ENCODE measurements at regions not wholly inside any gene's neighbourhood (a gene's known extent, or its start where the extent isn't known, plus 50 kb on each side); places are given as distances from the start of the nearest gene placed in this dataset.

DNA sequence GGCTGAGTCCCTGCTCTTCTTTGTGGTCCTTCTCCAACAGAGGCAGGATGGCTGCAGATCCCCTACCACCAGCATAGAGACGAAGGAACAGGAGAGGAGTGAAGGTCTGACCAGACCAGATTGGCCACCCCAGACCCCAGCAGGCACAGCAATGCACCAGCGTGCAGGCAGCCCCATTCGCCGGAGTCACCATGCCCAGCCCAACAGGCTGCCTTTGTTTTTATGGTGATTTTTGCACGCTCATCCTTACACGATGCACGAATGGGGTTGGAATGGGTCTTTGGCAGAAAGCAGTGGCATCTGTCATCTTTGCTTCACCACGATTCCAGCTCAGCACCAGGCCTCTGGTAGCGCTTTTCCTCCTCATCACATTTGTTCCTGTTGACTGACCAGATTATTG is 427.6 kb downstream of the INHBA start:
- DNase-seq = peak; percentile 92

DNA sequence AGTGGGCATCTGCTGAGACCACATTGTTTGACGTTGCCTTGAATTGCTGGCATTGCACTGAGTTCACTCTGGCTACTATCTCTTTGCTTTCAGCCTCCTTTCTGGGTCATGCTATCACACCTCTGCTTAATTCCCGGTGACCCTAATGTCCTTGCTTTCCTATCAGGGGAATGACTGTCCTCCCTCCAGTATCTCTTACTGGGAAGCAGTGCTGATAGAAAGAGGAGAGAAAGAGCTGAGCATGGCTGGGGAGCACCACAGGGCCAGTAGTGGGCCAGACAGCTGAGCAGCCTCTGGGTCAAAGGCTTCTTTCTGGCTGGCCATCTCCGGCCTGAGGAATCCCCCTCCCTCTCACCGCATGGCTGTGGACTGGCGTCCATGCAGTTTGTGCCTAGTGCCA is 428.7 kb downstream of the INHBA start:
- no peak for DNase-seq

DNA sequence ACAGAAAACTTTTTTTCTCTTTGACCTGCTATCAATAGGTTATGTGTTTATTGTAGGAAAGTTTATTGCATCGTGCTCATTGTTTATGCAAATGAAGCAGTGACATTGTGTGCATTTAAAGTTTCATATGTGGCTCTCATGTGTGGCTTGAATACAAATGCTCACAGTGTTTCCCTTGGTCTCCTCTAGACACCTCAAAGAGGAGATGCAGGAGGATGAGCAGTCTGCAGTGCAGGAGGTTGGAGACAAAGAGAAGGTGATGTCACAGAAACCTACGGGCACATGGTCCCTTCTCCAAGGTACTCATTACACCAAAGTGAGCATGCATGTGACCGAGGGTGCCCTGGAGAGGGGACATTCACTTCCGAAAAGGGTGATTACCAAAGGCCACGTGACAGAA is 430.2 kb downstream of the INHBA start:
- DNase-seq = no peak

DNA sequence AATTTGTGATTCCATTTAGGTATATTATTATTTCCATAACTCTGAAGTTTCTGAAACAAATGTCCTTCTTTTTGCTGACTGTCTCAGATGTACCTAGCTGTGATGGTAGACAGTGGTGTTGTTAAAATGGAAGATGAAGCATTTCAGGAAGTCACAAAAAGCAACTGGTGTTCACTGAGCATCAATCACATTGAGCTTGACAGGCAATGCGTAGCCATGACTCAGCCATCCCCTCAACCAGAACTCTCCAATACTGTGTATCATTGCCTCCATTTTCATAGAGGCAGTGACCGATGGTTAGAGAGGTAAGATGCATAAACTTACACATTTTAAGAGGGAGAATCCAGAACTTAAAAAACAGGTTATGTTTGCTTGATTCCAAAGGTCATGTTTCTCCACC is 434.0 kb downstream of the INHBA start:
- DNase-seq = no peak

DNA sequence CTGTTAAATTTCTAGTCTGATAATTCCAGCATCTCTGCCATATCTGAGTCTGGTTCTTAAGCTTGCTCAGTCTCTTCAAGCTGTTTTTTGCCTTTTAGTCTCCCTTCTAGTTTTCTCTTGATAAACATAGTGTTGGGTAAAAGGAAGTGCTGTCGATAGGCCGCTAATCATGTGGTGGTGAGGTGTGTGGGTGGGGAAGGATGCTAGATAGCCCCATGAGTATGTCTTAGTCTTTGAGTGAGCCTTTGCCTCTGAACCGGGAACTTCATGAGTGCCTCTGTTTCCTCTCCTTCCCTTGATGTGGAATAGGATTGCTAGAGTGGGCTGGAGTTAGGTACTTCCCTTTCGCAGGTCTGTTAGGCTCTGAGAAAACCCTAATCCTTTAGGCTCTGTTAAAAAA is 441.8 kb downstream of the INHBA start:
- no peak for DNase-seq

DNA sequence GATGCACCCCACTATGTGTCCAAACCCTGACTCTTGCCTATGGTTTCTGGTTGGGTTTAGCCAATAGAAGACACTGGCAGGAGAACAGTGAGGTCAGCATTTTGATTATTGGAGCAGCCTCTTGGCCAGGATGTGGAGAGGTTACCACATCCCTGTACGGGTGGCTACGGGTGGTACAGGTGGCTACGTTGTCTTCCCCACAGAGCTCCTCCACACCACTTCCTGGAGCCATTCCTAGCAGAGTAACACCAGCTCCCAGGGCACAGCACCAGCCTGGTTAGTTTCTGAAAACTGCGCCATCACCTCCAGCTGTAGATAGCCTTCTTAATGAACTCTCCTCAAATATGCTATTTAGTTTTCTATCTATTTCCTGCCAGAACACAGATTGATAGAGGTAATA is 445.2 kb downstream of the INHBA start:
- DNase-seq = no peak

DNA sequence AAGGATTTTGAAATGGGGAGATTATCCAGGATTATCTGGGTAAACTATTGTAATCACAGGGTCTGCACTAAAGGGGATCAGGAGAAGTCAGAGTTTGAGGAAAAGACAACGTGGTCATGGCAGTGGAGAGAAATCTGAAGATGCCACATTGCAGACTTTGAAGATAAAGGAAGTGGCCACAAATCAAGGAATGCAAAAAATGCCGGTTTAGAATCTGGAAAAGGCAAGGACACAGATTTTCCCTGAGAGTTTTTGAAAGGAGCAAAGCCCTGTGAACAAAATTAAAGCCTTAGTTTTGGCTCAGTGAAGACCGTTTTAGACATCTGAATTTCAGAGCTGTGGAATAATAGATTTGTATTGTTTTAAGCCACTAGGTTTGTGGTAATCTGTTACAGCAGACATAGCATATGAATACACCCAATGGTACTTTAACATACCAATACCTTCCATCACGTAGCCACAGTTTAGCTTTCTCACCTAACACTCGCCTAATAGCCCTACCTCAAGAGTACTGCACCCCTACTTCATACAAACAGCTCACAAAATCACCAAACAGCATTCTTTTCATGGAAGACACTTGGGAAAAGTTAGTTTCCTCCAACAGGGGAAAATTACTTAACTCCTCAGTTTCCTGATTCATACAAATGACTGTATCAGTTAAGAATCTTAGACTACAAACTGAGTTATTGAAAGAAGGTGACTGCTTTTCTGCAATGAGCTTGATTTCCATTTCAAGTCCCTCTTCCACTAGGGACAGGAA is 446.5 kb downstream of the INHBA start:
- DNase-seq = no peak

DNA sequence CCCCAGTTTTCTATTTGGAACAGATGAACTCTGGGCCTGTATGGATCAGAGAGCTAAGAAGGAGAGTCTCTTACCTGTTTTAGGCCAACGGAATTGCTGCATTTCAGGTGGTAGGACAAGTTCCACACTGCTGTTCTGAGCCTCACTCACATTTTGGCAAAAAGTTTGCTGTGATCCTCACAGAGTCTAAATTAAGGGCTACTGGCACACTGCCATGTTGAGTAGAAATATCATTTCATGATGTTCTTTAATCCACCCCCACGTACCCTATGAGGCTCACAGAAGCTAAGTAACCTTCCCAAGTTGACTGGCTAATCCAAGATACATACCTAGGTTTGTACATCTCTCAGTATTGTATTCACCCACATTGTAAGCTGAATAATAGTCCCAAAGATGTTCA is 447.2 kb downstream of the INHBA start:
- DNase-seq = no peak

DNA sequence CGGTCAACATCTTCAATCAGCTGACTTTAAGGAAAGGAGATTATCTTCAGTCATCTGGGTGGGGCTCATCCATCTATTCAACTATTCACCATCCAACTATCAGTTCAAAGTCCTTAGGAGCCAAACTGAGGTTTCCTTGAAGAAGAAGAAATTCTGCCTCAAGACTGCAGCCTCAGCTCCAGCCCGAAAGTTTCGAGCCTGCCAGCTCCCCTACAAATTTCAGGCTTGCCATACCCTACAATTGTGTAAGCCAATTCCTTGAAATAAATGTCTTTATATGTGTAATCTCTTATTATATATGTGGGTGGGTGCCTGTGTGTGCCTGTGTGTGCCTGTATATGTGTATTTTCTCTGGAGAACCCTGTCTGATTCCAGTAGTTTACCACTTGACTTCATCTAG is 447.8 kb downstream of the INHBA start:
- no peak for DNase-seq

DNA sequence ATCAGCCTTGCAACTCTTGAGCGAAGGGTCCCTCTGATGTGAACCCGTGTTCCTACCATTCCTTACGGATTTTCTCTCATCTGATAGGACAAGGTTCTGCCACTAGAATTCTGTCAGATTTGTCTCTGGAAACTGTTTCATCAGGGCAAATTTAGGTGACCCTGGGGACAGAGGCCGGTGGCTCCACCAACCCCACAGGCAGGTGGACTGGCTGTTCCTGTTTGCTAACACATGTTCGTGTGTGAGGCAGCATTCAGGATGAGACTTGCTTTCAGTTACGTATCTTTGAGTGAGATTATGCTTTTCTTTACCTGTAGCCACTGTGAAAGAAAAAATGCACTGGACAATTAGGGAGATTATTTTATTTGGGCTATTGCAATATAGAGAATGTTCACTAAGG is 449.9 kb downstream of the INHBA start:
- DNase-seq = no peak

DNA sequence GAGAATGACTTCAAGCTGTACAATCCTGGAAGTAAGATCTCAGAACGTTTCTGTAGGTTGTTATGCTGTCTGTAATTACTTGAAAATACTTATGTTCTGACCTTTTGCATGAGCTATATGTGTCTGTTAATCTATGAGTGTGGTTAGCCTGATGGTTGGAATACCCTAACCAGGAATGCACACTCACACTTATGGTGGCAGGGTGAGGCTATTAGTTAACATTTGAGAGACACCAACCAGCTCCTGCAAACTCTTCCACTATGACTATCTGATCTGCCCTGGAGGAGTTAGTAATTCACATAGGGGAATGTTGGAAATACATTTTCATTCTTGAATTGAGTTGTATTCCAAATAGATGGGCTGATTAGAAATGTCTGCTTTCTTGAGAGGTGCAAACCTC is 450.3 kb downstream of the INHBA start:
- DNase-seq = no peak

DNA sequence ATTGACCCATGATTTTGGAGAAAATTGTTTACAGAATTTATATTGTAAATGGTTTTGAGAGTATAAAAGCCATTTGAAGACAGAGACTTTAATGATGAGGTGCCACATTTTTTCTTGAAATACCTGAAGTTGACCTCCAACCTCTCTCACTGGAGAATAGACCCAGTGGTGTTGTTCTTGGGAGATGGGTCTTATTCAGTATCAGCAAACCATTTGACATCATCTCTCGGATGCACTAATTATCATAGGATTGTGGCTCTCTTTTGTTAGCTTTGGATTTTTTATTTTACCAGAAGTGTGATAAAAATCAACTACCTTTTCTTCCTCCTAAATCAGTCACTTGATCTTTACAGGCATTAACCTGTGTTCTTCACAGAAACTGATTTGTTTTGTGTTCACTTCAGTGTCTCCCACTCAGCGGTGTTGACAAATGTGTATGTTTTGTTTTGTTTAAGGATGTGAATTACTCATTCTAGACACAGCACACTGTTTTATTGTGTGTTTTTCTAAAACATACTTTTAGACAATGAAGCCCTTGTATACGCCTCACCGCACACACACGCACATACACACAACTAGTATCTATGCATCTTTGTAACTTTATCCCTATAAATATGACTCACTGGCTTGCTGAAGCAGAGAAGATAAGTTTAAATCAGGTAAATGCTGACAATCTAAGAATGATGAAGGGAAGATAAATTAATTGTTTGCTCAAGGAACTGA is 455.6 kb downstream of the INHBA start:
- DNase-seq = no peak

DNA sequence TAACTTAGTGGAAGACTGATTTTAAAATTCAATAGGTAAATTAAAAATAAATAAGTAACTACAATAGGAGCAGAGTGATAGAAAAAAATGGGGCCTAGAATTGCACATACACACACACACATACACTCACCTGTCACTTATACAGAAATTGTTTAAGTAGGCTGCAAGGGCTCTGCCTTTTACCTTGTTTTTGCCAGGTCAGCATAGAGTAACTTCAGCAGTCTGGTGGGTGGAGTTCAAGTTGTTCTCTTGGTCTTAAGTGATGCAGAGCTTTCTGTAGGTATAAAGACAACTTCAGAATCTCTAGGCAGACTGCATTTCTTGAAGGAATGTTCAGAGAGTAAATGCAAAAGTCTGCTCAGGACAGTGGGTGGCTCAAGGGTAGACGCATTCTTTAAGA is 457.0 kb downstream of the INHBA start:
- DNase-seq = no peak

DNA sequence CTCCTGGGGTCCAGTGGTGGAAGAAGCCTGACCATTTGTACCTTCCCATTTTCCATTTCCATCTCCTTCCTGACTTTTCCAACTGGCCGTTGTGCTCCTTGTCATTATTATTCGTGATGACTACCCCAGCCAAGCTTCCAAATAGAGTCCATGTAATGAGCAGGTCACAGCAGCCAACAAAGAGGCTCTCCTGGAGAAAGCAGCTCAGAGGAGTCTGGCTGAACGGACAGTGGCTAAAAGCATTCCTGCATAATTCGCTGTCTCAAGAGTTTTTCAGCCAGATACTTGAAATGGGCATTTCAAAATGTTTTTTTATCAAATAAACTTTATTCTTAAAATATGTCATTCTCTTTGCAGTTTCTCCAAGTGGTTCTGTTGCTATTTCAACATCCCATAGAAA is 458.6 kb downstream of the INHBA start:
- no peak for DNase-seq

DNA sequence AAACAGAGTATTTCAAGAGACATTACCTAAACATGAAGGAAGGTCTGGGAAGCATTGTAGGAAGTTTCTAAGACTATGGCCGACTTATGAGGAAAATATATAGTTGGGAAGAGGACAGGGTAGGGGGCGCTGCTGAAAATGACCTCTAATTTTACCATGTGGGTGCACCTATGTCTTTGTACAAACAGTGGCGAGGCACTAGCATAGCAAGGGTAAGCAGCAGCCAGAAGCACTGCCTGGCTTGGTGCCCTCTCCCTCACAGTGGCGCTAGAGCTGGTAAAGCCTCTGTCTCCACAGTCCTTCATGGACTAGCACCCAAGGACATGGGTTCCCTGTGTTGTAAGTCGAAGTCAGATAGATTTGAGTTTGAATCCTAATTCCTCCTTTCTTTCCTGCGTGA is 461.2 kb downstream of the INHBA start:
- DNase-seq = no peak

DNA sequence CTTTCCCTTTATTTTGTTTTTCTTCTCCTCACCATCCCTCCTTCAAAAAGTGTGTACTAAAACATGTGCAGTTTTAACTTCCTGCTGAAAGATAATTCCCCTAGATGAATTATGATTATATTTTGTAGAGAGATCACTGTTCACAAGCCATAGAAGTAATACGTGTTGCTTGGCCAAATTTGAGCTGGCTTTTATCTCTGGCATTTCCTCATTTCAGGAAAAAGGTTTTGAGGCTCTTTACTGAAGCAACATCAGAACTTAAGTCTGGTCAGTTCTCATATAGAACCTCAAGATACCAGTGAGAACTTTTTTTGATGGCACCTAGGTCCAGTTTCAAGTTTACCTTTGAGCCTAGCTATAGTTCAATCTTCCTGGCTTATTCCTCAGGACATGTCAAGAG is 463.3 kb downstream of the INHBA start:
- no peak for DNase-seq

DNA sequence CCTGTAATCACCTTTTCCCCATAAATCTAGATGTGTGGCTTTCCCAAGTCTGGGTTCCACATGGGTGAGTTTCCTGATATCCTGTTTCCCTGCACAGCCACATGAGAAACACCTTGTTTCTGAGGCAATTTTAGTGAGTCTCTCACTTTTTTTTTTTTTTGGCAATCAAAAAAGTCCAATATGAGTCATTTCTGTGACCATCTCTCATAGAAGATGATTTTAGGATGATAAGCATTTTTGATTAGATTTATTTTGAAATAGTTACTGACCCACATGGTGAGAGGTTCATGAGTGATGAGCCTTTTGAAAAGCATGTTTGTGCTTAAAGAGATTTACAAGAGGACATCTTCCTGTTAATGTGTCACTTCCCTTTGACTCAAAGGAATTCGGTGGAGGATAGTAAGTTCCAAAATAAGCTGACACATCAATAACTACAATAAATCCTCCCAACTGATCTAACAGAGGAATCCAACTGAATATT is 464.0 kb downstream of the INHBA start:
- no peak for DNase-seq

DNA sequence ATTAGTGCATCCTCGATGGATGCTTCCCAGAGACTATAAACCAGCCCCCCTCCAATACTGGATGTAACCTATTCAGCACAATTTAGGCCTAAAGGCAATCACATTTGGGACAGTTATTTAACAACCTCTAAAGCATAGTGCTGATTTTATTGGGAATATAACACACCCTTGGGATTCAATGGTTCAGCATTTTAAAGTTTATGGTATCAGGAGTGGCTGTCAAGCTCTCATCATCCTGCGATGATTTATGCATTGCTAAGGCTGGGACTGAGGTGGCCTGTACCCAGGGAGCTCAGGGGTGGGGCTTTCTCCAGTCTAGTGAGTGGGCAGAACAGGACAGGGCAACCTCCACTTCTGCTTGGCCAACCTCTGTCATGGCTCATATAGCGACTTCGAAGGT is 464.9 kb downstream of the INHBA start:
- no peak for DNase-seq

DNA sequence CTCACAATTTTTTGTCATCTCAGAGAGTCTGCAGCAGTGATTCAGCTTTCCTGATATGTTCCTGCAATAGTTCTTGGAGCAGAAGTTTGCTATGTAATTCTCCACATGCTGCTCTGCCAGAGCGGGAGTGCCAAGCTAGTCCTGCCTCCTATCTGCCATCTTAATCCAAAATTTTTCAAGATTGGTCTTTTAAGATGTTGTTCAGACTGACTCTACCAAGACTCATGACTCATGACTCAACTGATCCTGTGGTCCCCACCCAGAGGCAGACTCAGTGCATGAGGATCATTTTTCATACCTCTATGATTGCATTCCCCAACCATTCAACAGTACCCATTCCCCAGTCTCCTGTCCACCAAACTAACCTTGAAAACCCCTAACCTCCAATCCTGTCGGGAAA is 470.8 kb downstream of the INHBA start:
- DNase-seq = no peak

DNA sequence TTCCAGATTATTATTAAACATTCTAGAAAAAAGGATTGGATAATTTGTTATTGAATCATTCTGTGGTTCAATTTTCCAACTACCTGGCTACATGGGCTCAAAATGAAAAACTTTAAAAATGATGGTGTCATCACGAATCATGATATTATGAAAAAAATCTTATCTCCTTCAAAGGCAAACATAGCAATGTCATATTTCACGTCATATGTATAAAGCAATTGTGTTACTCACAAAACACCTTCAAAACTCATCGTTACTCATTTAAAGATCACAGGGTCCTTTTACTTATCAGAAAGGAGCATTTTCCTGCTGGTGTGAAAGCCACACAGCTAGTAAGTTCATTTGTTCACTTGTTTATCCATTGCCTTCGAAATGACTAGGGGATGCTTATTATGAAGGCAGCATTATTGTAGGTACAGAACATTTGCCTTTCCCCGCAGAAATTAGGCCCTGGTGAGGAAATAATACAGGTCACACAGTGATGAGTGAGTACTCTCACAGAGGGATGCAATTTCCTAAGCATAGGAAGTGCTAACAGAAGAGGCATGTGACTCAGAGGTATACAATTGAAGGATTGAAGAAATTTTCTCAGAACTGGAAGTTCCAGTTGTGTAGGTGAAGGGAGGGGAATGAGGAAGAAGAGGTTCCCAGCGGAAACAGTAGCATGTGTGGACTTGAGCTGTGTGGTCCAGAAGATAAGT is 478.7 kb downstream of the INHBA start:
- no peak for DNase-seq

DNA sequence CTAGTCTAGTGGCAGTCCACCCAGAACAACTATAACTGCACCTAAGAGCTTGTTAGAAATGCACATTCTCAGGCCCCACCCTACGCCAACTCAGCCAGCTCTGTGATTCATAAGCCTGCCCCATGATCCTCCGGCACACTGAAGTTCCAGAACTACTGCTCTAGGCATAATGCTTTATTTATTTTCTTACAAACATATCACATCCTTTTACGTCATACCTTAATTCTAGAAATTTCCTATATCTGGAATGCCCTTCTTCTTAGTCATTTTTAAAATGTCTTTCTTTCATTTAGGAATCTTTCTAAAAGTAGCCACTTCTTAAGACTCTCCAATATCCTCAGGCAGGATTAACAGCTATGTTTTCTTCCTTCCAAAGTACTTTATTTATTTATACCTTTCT is 480.1 kb downstream of the INHBA start:
- DNase-seq = no peak

DNA sequence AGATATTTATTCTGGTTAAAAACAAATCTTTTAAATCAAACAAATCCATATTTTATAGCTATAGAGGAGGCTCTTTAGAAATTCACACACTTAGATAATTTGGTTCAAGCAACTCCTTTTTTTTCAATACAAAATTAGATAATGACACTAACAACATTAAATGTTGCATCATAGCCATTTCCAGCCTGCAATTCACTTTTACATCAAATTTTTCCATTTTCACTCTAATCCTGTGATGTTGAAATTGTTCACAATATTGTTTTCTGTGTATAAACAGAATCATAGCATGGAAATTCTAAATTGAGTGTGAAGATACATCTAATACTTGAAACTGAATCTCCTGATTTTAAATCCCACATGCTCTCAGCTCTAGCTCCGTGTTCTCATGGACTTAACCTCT is 482.6 kb downstream of the INHBA start:
- no peak for DNase-seq

DNA sequence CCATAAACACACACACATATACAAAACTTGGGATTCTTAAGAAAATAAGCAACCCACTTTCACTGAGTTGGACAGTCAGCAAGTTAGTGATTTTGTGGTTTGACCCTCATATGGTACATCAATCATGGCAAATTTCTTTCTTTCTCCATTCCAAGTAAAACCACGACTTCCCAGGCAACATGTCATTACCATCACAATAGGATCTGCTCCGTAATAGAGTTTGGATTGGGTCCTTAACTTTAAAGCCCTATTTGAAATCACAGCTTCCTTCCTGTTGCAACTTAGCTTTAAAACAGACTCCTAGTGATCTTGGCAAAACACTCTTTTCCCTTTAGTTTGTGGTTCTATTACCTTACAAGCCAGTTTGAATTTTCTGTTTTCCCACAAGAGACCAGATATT is 483.6 kb downstream of the INHBA start:
- no peak for DNase-seq

DNA sequence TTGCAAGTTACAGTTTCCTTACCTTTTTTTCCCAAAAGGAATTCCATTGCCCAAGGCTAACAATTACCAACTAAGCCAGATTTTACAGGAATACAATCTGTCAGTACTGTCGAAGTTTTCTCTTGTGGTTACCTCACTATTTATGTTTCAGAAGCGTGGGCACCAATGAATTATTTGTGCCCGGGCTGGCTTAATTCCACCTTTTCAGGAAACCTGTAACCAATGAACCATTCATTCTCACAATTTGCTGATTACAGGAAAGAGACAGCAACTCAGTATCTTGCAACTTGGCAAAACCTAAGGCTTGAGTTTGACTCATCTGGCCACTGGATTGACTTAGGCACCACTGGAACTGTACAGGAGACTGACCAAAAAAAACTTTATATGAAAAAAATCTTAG is 485.6 kb downstream of the INHBA start:
- DNase-seq = no peak

Measured in NCI-H1694 (cell line).